T-helper 1 cell (primary cell): ENCODE measurements at regions not wholly inside any gene's neighbourhood (a gene's known extent, or its start where the extent isn't known, plus 50 kb on each side); places are given as distances from the start of the nearest gene placed in this dataset.

Experiments used
- DNase-seq, 5 donors: peaks; one replicate each; pipeline ENCODE4 v3.0.0-alpha.2; 2012 to 2020

DNA sequence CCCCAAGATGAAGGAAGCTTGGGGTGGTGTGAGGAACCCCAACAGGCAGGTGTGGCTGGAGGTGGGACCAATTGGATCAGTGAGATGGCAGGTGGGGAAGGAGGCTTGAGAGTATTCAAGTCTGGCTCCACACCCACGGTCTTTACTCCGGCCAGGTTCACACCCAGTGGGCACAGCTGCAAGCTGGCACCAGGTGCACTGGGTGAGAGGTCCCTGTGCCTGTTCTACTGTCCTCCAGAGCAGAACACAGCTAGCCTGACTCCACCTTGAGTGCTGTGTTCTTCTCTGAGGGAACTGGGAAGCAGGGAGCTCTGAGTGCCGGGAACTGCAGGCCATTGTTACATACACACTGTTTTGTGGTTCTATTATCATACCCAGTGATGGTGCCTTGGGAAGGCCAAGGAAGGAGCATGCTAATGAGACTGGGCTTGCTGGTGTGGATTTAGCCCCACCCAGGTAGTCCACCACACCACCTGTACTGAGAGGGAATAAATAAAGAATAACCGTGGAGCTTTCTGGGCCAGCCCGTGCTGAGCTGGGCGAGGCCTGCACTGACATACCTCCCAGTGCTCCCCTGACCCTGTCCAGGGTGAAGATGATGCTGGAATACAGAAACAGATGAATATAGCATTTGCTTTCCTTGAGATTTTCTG, 93.4 kb downstream of the ABHD5 start:
- no peak for DNase-seq

DNA sequence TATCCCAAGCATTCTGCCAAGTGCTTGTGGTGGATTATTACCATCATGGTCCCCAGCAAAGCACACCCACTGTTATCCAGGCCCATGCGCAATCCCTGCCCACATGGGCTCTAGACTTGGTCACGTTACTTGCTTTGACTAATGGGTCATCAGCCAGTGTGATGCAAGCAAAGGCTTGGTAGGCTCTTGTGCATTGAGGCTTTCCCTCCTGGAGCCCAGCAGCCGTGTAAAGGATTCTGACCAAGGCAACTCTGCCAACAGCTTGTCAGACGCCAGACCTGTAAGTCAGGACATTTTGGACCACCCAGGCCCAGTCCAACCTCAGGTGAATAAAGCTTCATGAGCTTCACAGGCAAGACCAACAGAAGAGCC, 93.9 kb downstream of the ABHD5 start:
- DNase-seq, result no peak

DNA sequence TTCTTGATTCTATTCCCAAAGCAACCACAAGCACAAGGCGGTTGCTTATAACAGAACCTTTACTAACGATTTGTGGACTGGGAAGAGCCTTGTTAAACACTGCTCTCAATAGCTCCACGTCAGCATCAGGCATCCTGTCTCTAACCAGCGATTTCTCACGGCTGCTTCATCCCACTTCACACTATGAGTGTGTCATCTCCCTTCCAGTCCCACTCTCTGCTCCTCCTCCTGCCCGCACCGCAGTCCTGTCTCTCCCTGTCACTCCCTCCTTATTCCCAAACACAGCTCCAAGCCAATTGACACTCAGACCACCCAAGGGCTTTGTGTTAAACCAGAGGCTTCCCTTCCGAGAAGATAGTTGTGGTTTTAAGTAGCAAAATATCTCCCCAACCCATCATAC, 94.8 kb downstream of the ABHD5 start:
- no peak for DNase-seq

DNA sequence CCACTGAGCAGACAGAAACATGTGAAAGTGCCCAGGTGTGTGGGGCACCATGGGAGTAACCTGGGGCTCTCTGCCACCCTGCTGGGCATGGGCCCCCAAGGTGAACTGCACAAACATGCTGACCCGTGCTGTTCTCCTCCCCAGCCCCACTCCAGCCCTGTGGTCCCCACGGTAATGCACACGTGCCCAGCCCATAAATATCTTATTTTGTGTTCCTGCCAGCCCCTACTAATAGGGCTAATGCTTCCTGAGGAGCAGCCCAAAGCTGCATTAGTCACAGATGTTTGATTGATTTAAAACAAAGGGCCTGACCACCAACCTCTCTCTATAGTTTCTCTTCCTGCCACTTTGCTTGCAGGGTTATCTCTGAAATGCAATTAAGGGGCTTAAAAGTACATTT, 95.4 kb downstream of the ABHD5 start:
- DNase-seq, result no peak

DNA sequence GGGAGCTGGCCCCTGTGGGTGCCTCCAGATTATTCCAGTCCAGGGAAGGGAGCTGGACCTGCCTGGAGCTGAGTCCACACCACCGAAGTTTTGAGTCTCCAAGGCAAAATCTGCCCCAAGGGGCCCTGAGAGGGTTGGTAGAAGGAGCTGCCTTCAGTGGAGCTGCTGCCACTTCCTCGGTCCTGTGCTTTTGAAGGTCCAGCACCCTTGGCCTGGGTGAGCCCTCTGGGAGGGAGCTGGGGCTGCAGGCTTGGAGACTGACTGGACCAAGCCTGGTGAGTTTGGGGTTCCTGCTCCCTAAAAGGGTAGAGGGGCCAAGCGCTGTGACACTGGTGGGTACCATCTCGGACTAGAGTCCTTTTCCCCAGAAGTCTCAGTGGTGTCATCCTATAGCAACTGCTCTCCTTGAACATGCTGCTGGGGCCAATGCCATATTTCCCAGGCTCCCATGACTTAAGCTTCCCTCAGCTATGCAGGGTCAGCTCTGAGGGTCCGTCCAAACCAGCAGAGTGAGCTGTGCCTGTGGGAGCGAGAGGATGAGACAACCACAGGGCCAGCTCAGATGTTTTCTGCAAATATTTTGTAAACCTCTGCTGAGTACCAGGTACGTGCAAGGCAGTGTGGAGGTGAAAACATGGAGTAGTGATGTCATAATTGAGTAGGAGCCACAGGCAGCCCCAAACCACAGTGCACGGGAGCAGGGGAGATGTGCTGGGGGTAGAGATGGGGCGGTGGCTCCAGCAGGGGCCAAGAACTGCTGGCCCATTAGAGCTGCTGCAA, 96.0 kb downstream of the ABHD5 start:
- DNase-seq, result no peak

DNA sequence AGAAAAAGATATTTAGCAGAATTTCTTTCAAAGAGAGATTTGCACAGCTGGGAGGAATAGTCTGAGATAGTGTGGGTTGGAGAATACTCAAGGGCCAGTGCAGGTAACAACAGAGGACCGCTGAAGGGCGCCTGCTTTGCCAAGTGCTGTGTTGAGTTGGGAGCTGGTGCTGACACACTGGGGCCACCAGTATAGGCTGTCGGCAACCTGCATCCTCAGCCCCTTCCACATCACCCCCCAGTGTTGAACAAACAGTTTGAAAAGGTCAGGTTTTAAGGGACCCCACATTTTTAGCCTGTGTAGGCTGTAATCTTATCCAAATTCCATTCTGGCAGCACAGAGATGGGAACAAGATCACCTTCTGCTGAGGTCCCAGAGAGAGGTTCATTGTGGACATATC, 96.6 kb downstream of the ABHD5 start:
- DNase-seq, result no peak

DNA sequence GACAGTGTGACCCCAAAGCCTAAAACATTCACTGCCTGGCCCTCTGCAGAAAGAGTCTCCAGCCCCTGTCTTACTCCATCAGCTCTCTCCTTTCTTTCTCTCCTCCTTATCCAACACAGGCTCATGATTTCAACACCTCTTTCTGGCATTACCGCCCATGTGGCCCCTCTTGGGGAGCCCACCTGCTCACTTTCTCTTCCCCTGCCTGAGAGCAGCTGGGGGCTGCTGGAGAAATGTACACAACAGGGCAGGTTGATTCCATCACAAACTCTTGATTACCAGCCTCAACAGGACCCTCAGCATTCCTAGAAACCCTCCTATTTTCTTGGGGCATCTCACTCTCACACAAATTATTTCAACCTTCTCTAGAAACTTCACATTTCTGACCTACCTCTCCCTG, 98.3 kb downstream of the ABHD5 start:
- no peak for DNase-seq

DNA sequence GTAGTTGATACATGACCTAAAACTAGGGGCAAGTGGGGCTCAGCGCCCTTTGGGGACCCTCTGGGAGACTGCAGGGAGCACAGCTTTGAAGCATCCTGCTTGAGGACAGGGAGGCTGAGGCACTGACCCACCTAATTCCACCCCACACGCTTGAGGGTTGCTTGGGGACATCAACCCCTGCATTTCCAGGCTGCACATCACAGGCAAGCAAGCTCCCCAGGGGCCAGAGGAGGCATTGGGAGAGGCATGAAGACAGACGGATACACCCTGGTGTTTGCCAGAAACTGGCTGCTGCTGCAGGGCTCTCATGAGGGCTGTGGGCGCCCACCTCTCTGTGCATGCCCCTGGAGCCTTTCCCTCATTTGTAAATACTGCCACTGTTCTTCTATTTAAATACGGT, 99.3 kb downstream of the ABHD5 start:
- DNase-seq, result no peak

DNA sequence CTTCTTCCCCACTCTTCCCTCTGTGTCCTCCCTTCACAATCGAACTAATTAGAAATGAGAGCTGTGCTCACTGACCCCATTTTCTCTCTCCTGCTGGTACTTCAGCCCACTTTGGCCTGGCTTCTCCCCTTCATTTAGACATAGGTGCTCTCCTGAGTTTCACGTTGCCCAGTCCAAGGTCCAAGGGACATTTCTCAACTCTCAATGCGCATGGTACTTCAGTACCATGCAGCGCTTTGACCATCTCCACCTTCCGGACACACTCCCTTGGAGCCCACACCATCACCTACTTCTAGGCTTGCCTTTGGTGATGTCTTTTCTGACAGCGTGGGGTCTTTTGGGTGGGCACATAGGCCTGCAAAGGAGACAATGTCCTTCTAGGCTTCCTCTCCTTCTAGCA, 99.7 kb downstream of the ABHD5 start:
- DNase-seq, result no peak

DNA sequence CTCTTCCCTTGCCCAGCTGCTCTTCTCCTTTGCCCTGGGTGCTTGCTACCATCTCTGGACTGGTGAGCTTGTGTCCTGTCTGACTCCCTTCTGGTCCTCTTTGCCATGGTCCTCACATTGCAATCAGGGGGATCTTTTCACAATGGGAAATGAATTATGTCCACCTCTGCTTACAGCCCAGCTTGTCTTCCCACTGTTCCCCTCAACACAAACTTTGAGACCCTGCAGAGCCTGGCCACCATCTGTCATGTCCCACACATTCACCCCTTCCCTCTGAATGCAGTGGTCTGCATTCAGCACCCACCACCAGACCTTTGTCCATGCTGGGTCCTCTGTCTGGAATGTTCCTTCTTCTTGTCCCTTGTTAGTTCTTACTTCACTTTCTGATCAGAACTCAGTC, 100.5 kb downstream of the ABHD5 start:
- no peak for DNase-seq

DNA sequence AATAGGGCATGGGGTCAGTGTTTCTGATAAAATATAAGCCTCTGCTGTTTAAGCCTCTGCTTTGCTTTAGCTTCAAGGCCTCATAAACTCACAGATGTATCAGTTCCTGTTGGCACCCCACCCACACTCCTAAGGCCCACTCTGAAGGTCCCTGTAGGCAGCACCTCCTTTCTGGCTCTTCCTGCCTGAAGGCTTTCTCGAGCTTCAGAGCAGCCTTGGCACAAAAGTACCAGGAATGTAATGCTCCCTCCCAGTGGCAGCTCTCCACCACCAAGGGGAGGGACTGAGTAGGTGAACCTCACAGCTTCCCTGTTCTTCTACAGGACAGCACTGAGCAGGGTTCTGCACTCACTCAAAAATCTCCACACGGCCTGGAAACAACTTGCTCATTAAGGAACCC, 102.2 kb downstream of the ABHD5 start:
- DNase-seq, result no peak

DNA sequence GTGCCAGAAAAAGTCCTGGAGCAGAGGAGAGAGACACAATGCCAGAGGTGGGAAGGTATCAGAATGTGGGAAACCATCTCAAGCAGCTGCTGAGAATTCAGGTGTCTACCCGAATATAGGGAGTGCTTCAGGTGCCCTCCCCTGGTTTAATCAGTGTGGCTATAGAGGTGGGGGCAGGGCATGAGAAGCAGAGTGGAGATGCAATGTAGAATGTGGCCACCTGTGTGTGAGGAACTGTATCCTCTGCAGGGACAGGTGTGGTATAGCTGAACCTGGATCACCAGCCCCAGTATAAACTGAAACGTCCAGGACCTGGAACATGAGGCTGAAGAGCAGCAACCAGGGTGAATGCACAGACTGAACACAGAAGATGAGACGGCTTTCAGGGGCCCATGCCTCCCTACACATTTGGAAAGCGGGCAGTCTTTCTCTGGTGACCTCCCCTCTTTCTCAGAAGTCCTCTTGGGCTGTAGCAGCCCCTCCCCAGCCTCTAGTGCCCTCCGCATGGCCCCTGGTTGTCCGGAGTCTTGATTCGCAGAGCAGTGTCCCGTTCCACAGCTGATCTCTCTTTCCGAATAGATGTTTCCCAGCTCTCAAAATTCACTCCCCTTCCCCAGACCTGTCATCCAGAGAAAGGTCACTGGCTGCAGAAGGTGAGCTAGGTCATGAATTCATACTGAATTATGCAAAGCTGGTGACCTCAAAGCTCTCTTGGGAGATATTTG, 103.1 kb downstream of the ABHD5 start:
- no peak for DNase-seq

DNA sequence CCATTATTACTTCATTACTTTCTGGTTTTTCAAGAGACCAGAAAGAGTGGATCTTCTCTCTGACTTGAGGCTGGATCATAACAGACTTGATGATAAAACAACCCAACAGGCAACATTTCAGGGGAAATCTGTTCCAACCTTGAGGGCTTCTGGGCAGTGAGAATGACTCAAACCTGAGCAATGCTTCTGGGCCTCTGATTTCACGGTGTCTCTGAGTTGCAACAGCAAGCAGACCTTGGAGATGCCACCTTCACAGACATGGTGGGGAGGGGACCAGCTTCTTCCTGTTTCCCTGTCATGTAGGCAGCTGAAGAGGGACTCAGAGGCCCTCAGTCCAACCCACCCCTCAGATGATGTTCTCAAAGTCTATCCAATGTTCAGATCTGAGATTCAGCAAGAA, 104.0 kb downstream of the ABHD5 start:
- DNase-seq, result no peak

DNA sequence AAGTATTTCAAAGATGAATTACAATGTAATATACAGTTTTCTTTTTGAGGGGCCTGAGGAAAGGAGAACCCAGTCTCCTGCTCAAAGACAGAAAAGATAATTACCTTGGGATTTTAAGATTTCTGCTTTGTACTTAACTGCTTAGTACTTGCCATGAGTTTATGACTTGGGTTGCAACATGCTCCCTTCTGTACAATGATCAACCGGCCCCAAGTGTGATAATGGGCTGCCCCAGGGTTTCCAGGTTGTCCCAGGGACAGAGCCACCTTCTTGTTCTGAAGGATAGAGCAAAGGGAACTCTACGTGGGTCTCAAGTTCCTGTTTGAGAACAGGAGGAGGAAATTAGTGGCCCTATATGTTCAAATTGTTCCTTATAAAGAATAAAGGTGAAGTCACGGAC, 104.8 kb downstream of the ABHD5 start:
- DNase-seq, result no peak

DNA sequence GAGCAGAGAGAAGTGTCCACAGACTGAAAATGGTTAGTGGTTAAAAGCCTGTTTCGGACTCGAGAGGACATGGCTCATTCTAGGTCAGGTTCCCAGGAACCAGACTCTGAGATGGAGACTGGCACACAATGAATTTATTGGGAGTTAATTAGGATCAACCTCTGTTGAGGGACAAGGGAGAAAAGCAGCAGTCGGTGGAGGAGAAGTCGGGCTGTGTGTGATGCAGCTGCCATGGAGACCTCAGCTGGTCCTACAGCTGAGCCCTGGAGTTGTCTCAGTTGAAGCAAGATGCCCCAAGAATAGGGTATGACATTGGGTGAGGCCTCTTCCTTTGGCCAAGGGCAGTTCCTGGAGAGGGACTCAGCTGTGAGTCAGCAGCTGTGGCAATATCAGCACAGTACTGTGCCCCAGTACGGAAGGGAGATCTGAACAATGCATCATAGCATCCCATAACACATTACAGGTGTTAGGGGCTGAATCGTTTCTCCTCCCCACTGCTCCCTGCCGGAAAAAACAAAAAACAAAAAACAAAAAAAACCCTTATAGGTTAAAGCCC, 105.4 kb downstream of the ABHD5 start:
- DNase-seq, result no peak

DNA sequence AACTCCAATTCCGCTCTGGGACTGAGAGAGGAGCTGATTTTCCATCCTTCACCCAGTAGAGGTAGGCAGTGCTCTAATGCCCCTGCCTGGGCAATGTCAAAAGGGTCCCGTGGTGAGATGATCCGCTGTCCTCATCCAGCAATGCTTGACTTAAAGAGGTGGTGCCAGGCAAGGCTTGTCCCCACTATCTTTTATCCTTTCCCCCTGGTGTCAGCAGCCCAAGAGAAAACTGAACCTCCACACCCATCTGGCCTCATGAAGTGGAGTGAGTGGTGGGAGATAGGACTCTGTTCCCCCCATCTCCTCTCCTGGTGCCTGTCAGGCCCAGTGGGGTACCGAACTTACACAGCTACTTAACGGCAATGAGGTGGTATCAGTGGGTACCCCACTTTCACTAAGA, 107.1 kb downstream of the ABHD5 start:
- no peak for DNase-seq

DNA sequence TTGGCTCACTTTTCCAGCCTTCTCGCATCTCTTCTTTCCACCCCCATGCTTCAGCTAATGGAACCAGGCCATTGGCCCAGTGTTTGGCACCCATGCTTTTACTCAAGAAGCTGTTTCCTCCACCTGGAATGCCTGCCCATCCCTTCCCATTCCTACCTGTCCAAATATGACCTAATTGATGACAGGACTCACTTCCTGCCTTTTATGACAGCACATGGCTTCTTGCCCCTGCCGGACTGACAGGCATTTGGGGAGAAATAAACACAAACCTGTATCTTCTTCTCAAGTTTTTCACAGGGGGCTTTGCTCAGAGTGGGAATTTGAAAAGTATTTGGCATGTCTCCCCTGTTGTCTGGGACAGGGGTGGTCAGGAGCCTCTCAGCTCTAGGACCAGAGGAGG, 120.1 kb downstream of the ABHD5 start:
- no peak for DNase-seq

DNA sequence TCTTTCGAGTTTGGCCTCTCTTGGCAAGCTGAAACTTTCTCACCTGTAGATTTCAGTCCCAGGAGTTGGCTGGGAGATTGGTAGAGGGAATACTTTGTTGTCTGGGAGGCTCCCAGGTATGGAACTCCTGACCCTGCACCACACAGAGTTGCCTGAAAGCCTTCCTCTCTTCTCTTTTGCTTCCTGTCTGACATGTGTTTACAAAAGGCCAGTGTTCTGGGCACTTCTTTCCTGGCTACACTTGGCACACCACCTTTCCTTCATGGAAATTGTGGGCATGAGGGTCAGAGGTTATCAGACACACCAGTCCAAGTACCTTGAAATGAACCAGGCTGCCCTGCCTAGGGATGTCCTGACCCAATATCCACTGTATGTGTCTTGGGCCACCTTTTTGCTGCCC, 123.7 kb downstream of the ABHD5 start:
- DNase-seq, result no peak

DNA sequence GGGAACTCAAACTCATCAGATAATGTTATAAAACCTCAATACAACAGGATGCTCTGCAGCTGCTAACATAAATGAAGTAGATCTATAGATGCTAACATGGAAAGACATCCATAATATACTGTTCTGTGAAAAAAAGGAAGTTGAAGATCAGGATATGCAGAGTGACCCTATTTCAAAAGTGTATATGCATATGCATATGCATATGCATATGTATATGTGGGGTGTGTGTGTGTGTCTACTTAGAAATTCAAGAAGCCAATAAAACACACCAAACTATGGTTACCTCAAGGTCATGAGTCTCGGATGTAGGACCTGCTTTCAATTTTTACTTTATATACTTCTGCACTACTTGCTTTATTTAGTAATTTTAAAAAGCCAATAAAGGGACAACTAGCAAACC, 125.6 kb downstream of the ABHD5 start:
- no peak for DNase-seq

DNA sequence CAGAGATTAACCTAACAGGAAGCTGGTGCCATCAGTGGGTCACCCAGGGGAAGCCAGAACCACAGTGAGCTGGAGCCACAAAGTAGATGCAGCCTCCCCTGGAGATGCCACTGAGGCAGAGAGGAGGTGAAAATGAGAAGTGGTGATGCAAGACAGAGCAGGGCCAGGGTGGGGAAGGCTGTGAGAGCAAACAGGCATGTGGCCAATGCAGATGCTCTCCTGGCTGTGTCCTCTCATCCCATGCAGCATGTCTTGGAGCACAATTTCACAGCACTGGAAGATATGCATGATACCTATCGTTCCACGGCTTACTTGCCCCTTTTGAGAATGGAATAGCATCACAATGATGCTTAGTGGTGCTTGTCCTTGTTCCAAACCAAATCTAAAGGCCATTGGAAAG, 126.3 kb downstream of the ABHD5 start:
- no peak for DNase-seq

DNA sequence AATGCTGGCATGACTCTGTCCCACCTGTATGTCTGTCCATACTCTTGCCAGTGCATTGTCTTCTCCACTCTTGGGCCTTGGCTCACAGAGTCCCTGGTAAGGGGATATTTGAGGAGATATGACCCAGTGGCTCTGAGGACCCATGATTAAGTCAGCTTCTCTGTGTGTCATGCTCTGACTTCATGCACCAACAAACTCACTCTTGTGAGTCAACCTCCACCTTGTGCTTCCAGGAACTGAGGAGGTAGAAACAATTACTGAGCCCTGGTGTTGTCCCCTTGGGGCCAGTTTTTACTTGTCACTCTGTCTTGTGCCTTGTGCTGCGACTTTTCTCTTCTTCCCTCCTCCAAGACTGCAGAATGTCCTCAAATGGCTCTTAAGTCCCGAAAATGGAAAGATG, 127.1 kb downstream of the ABHD5 start:
- peak in 1 of 5 donors; percentile 4 for DNase-seq

DNA sequence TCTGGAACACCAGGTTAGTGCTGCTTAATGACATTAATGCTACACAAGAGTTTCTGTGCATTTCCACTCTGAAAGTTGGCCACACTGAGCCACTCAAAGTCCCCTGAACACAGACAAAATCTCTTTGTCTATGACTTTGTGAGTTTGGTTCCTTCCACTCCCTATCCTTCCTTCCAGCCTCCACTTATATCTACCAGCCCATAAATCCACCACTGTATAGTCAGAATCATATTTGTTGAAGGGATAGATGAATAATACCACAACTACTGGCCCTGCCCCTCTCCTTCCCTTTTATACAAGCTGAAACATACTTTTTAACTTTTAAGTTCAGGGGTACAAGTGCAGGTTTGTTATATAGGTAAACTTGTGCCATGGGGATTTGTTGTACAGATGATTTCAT, 127.5 kb downstream of the ABHD5 start:
- DNase-seq, result no peak

DNA sequence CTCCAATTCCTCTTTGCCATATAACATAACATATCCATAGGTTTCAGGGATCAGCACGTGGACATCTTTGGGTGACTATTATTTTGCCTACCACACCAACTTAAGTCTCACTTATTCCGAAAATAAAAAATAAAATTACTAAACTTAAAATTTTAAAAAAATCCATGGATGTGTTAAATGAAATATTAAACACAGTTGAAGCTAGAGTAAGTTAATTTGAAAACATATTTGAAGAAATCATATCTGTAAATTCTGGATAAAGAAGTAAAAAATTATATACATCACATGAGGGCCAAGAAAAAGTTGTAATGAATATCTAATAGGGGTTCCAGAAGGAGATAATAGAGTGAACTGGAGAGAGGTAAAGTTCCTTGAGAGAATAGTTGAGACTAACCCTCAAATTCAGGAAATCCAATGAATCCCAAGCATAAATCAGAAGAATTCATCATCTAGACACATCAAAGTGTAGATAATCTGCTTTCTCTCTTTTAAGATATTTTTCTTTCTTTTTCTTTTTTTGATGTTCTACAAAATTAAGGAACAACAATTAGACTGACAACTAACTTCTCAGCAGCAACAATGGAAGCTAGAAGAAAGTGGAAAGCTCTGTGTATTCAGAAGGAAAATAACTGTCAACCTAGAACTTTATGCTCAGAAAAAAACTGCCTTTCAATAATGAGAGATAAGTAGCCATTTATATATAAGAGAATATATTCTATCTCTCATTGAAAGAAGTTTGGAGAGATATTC, 147.4 kb downstream of the ABHD5 start:
- no peak for DNase-seq
